Tibial nerve (tissue), 3 donors: ENCODE measurements at regions not wholly inside any gene's neighbourhood (a gene's known extent, or its start where the extent isn't known, plus 50 kb on each side); places are given as distances from the start of the nearest gene placed in this dataset.

Experiments
- POLR2A ChIP-seq, 2 donors: fragments of 450-650 bp; IDR thresholded peaks; one replicate each; pipeline ENCODE4 v1.6.1; 2017; ENCODE audit warnings: antibody characterized with exemption in 2 of 2, mild to moderate bottlenecking in 2 of 2, moderate library complexity in 2 of 2
- TF ChIP-seq, protein P1 (sequence below), 5 experiments: fragments of 200-600 bp in 3 of 5; fragments of 450-650 bp in 2 of 5; sonication (generic) in 3 of 5; IDR thresholded peaks; one replicate each; pipeline ENCODE4 v1.5.1; 2016 to 2019; ENCODE audit warnings: antibody characterized with exemption in 5 of 5, mild to moderate bottlenecking in 3 of 5, moderate library complexity in 2 of 5

DNA sequence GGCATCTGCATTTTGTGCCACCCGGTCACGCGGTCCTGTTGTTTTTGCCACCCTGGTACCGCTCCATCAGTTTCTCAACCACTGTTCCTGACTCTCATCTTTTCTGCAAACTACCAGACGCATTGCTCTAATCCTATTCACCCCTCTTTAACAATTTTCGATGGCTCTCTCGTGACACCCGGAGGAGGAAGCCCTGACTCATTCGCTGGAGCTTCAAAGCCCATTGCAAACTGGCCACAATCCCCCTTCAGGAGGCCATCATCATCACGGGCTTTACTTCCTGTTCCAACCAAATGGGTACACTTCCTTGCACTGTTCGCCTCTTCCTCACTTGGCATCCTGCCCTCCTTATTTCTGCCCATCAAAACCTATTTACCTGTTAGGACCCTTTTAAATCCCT, 155.3 kb downstream of the RGS9 start:
- TF ChIP-seq, protein P1, sequence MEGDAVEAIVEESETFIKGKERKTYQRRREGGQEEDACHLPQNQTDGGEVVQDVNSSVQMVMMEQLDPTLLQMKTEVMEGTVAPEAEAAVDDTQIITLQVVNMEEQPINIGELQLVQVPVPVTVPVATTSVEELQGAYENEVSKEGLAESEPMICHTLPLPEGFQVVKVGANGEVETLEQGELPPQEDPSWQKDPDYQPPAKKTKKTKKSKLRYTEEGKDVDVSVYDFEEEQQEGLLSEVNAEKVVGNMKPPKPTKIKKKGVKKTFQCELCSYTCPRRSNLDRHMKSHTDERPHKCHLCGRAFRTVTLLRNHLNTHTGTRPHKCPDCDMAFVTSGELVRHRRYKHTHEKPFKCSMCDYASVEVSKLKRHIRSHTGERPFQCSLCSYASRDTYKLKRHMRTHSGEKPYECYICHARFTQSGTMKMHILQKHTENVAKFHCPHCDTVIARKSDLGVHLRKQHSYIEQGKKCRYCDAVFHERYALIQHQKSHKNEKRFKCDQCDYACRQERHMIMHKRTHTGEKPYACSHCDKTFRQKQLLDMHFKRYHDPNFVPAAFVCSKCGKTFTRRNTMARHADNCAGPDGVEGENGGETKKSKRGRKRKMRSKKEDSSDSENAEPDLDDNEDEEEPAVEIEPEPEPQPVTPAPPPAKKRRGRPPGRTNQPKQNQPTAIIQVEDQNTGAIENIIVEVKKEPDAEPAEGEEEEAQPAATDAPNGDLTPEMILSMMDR (IDR thresholded peaks at IDR 0.05): no peak
- TF ChIP-seq POLR2A (IDR thresholded peaks at IDR 0.05): no peak
